ENCODE measurements at regions not wholly inside any gene's neighbourhood (a gene's known extent, or its start where the extent isn't known, plus 50 kb on each side); places are given as distances from the start of the nearest gene placed in this dataset.

DNA sequence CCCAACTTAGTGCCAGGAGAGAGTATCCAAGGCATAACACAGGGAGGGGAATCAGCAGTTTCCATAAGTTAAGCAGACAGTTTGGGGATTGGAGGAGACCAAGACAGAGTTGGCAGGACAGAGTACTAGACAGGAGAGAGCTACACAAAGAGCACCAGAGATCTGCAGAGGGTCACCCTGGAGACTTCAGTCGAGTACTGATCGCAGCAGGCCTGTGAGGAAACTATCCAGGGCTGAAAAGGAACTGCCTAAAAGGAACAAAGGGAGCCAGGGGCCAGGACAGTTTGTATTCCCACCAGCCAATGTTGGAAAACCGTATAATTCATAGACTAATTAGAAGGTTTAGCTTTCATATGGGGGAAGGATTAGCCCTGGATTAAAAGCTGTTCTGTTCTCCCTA is 80.6 kb upstream of the ENPP6 start:
- TF ChIP-seq, protein P1, sequence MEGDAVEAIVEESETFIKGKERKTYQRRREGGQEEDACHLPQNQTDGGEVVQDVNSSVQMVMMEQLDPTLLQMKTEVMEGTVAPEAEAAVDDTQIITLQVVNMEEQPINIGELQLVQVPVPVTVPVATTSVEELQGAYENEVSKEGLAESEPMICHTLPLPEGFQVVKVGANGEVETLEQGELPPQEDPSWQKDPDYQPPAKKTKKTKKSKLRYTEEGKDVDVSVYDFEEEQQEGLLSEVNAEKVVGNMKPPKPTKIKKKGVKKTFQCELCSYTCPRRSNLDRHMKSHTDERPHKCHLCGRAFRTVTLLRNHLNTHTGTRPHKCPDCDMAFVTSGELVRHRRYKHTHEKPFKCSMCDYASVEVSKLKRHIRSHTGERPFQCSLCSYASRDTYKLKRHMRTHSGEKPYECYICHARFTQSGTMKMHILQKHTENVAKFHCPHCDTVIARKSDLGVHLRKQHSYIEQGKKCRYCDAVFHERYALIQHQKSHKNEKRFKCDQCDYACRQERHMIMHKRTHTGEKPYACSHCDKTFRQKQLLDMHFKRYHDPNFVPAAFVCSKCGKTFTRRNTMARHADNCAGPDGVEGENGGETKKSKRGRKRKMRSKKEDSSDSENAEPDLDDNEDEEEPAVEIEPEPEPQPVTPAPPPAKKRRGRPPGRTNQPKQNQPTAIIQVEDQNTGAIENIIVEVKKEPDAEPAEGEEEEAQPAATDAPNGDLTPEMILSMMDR (IDR thresholded peaks at IDR 0.05) = no peak
- no peak for TF ChIP-seq POLR2A (IDR thresholded peaks at IDR 0.05)

Data from right lobe of liver (tissue), 4 donors.